ENCODE measurements at regions not wholly inside any gene's neighbourhood (a gene's known extent, or its start where the extent isn't known, plus 50 kb on each side); places are given as distances from the start of the nearest gene placed in this dataset.

DNA sequence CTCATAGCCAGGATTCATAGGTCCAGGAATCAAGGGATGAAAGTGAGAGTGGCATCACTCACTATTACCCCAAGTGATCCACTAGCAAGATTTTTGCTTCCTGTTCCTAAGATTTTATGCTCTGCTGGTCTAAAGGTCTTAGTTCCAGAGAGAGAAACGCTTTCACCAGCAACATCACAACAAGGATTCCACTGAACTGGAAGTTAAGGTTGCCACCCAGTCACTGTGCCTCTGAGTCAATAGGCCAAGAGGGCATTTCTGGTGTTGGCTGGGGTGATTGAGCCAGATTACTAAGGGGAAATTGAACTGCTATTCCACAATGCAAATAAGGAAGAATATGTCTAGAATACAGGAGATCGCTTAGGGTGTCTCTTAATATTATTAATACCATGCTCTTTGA is 142.5 kb upstream of the ARID2 start:
- no peak for DNase-seq (ENCODE audit: low spot score)

DNA sequence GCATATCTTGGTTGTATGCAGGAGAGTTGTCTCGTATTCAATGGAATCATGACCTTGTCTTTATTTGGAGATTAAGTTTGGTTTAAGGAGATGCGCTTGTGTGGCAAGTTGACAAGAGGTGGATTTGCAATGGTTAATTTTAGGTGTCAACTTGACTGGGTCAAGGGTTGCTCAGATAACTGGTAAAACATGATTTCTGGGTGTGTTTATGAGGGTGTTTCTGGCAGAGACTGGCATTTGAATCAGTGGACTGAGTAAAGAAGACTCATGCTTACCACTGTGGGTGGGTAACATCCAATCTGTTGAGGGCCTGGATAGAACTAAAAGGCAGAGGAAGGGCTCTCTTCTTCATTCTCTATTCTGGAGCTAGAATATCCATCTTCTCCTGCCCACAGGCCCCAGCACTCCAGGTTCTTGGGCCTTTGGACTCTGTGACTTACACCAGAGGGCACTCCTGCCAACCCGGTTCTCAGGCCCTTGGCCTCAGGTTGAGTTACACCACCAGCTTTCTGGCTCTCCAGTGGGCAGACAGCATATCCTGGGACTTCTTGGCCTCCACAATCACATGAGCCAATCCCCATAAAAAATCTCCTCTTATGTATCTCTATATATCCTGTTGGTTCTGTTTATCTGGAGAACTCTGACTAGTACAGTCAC is 141.5 kb upstream of the ARID2 start:
- DNase-seq (ENCODE audit: low spot score): no peak

GRCh38 chr12:45590646-45591045 is 138.9 kb upstream of the ARID2 start:
- DNase-seq (ENCODE audit: low spot score): no peak

GRCh38 chr12:45591635-45592034 is 137.9 kb upstream of the ARID2 start:
- no peak for DNase-seq (ENCODE audit: low spot score)

GRCh38 chr12:45596366-45596765 is 133.1 kb upstream of the ARID2 start:
- no peak for DNase-seq (ENCODE audit: low spot score)

- no peak for DNase-seq (ENCODE audit: low spot score)
Measured at GRCh38 chr12:45598336-45598735, 131.2 kb upstream of the ARID2 start.

DNA sequence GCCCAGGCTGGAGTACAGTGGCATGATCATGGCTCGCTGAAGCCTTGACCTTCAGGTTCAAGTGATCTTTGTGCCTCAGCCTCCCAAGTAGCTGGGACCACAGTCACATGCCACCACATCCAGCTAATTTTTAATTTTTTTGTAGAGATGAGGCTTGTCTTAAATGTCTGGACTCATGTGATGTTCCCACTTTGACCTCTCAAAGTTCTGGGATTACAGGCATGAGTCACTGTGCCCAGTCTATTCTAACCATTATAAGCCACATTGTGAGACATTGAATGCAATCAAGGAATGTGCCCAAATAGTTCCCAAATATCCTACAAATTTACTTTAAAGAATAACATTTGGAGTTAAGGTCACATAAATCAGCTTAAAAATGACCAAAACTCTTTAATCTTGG is 130.7 kb upstream of the ARID2 start:
- no peak for DNase-seq (ENCODE audit: low spot score)

DNA sequence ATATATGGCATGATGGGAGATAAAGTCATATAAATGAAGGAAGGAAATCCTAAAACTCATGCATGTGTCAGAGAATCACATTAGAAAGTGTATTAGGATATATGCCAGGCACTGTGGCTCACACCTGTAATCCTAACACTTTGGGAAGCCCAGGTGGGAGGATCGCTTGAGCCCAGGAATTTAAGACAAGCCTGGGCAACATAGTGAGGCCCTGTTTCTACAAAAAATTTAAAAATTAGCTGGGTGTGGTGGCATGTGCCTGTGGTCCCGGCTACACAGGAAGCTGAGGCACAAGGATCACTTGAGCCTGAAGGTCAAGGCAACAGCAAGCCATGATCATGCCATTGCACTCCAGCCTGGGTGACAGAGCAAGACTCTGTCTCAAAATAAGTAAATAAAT is 130.3 kb upstream of the ARID2 start:
- no peak for DNase-seq (ENCODE audit: low spot score)

- no peak for DNase-seq (ENCODE audit: low spot score)
Measured at GRCh38 chr12:45601390-45601789, 128.1 kb upstream of the ARID2 start.

DNA sequence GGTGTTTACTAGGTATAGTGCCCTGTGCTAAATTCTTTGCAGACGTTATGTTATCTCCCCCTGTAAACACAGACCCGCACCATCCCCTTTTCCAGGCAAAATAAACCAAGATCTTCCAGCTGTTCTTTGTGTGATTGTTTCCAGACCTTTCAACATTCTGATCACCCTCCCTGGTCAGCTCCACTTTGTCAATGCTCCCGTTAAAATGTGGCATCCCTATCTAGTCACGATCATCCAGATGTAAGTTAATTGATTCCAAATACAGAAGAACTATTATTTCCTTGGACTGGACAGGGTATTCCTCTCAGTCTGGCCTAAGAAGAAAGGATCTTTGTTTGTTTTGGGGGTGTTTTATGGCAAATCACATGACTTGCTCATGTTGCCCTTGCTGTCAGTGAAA is 127.6 kb upstream of the ARID2 start:
- no peak for DNase-seq (ENCODE audit: low spot score)

- no peak for DNase-seq (ENCODE audit: low spot score)
Measured at GRCh38 chr12:45605624-45606023, 123.9 kb upstream of the ARID2 start.

- DNase-seq (ENCODE audit: low spot score): no peak
Measured at GRCh38 chr12:45611061-45611460, 118.4 kb upstream of the ARID2 start.

- DNase-seq (ENCODE audit: low spot score): no peak
Measured at GRCh38 chr12:45611495-45611894, 118.0 kb upstream of the ARID2 start.

- DNase-seq (ENCODE audit: low spot score): no peak
Measured at GRCh38 chr12:45612044-45612794, 117.3 kb upstream of the ARID2 start.

GRCh38 chr12:45613296-45613695 is 116.2 kb upstream of the ARID2 start:
- no peak for DNase-seq (ENCODE audit: low spot score)

GRCh38 chr12:45613855-45614254 is 115.7 kb upstream of the ARID2 start:
- no peak for DNase-seq (ENCODE audit: low spot score)

- DNase-seq (ENCODE audit: low spot score): no peak
Measured at GRCh38 chr12:45615268-45615667, 114.2 kb upstream of the ARID2 start.

GRCh38 chr12:45619736-45620135 is 109.8 kb upstream of the ARID2 start:
- no peak for DNase-seq (ENCODE audit: low spot score)

GRCh38 chr12:45621703-45622102 is 107.8 kb upstream of the ARID2 start:
- no peak for DNase-seq (ENCODE audit: low spot score)

GRCh38 chr12:45622210-45622937 is 107.1 kb upstream of the ARID2 start:
- DNase-seq (ENCODE audit: low spot score): no peak

DNA sequence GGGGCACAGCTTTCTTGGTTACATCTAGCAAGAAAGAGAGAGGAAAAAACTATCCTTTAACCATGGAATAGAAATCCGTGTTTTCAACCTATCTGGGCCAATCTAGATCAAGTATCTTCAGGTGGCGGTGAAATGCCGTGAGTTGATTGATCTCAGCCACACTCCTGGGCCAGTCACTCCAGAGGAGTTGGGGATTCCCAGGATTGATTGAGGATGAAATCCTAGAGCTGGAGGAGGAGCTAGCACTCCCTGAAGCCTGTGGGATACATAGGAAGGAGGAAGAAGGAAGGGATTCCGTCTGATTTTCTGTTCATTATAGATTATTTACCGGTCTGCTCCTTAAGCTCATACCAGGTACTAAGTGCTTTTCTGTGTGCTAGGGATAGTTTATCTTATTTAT is 106.3 kb upstream of the ARID2 start:
- no peak for DNase-seq (ENCODE audit: low spot score)

DNA sequence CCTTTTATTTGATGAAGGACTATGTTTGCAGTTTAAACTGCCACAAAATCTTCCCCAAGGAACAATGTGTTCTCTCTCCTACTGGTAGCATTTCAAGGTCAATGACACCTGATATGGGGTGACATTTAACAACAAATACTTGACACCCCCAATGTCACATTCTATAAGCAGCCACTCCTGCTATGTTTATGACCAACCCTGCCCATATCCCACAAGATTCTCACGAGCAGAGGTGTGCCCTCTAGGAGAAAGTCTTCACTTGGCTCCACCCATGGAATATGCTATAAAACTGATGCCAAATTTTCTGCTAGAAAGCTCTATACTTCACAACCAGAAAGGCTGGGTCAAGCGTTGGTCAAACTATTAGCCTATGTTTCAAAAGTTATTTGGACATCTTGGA is 105.6 kb upstream of the ARID2 start:
- DNase-seq (ENCODE audit: low spot score): no peak

DNA sequence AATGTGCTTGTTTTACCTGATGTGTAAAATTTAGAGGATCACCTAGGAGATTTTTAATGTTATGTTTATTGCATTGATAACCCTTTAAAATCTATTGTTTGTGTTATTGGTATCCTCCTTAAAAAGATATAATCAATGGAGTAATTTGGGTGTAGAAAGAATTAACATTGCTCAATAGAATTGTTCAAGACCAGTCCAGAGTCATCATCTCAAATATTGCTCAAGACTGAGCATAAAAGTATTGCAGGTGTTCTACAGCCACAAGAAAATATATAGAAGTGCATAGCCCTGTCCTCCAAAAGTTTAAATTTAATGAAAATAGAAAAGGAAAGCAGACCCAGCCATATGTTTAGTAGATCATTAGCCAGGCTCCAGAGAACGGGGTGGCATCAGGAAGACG is 102.5 kb upstream of the ARID2 start:
- DNase-seq (ENCODE audit: low spot score): no peak
